ENCODE measurements at regions not wholly inside any gene's neighbourhood (a gene's known extent, or its start where the extent isn't known, plus 50 kb on each side); places are given as distances from the start of the nearest gene placed in this dataset.

- Histone ChIP-seq H3K4me1 (no peaks in the 10 kb centered on the region), H3K4me3 (replicated peaks in 1 of 3) (no peak overlapping the region), H3K36me3 (no peaks in the 10 kb centered on the region), H3K27ac (no peak overlapping the region), H3K9me3 (no peaks in the 10 kb centered on the region), H3K27me3 (no peaks in the 10 kb centered on the region)
- no peak for DNase-seq
- 88 to 96% methylated on average over 4 of the region's 4 CpGs for WGBS, 2 donors
- intact Hi-C loops (cut with DNase I) = no loop called here
- TF ChIP-seq CTCF (IDR thresholded peaks at IDR 0.05) = no peak
- no peak for TF ChIP-seq POLR2A (IDR thresholded peaks at IDR 0.05)
These were observed 669.0 kb downstream of the ZNF674 start for GRCh38 chrX:45876206-45876605.

- WGBS, 2 donors = 79 to 81% methylated on average over 3 of the region's 3 CpGs
These were observed 671.4 kb downstream of the ZNF674 start for GRCh38 chrX:45873781-45874180.

GRCh38 chrX:45872480-45872879 is 671.8 kb upstream of the DIPK2B start:
- DNase-seq = no peak
- TF ChIP-seq CTCF (IDR thresholded peaks at IDR 0.05) (no peak), POLR2A (IDR thresholded peaks at IDR 0.05) (no peak)
- Histone ChIP-seq H3K4me3 (replicated peaks in 1 of 3) (no peak overlapping the region), H3K9me3 (no peaks in the 10 kb centered on the region), H3K27me3 (no peaks in the 10 kb centered on the region), H3K27ac (no peak overlapping the region), H3K36me3 (no peaks in the 10 kb centered on the region), H3K4me1 (no peaks in the 10 kb centered on the region)
- 80 to 93% methylated on average over 1 of the region's 1 CpG for WGBS, 2 donors
- intact Hi-C loops (cut with DNase I) = no loop called here

More at GRCh38 chrX:45873781-45874180, 671.4 kb downstream of the ZNF674 start:
- no peaks in the 10 kb centered on the region for H3K36me3 ChIP-seq
- TF ChIP-seq POLR2A (IDR thresholded peaks at IDR 0.05) (no peak), CTCF (IDR thresholded peaks at IDR 0.05) (no peak)
- no peak for DNase-seq
- intact Hi-C loops (cut with DNase I) = no loop called here
- H3K9me3 ChIP-seq = no peaks in the 10 kb centered on the region
- H3K27ac ChIP-seq = no peak overlapping the region
- H3K4me1 ChIP-seq = no peaks in the 10 kb centered on the region
- no peaks in the 10 kb centered on the region for H3K27me3 ChIP-seq
- H3K4me3 ChIP-seq (replicated peaks in 1 of 3) = no peak overlapping the region

- Histone ChIP-seq H3K4me3 (replicated peaks in 1 of 3) (no peak overlapping the region), H3K4me1 (no peaks in the 10 kb centered on the region), H3K27me3 (no peaks in the 10 kb centered on the region), H3K27ac (no peak overlapping the region), H3K9me3 (no peaks in the 10 kb centered on the region), H3K36me3 (no peaks in the 10 kb centered on the region)
- DNase-seq = no peak
- intact Hi-C loops (cut with DNase I) = no loop called here
- 84% methylated on average over 1 of the region's 1 CpG for WGBS, 2 donors
- TF ChIP-seq CTCF (IDR thresholded peaks at IDR 0.05) = no peak
- no peak for TF ChIP-seq POLR2A (IDR thresholded peaks at IDR 0.05)
These were observed 667.7 kb upstream of the DIPK2B start for GRCh38 chrX:45868425-45868824.

DNA sequence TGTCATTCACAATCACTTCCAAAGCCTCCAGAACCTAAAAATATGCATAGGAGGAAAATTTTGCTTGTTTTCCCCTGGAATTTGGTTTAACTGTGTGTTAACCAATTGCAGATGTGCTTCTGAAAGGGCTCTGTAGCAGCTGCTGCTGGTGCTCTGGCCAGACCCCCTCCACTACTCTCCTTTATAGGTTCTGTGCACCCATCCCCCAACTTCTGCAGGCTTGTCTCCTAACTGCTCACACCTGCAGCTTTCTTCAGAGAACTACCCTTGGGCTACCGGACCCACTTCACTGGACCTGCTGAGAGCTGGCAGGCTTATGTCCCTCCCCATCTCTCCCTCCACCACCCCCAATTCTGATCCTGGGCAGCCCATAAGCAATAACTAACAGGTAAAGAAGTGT is 662.1 kb upstream of the DIPK2B start:
- H3K27me3 ChIP-seq = no peaks in the 10 kb centered on the region
- intact Hi-C loops (cut with DNase I) = no loop called here
- H3K4me1 ChIP-seq = no peaks in the 10 kb centered on the region
- WGBS, 2 donors = 13% methylated on average over 1 of the region's 1 CpG; no CpG with 5 or more reads in 1 of the 2 donors
- no peaks in the 10 kb centered on the region for H3K36me3 ChIP-seq
- no peak overlapping the region for H3K27ac ChIP-seq
- no peak overlapping the region for H3K4me3 ChIP-seq (replicated peaks in 1 of 3)
- no peak for DNase-seq
- no peak for TF ChIP-seq POLR2A (IDR thresholded peaks at IDR 0.05)
- TF ChIP-seq CTCF (IDR thresholded peaks at IDR 0.05) = no peak
- H3K9me3 ChIP-seq = no peaks in the 10 kb centered on the region

All from thyroid gland (tissue), 4 donors.